NCI-H2107 (cell line): ENCODE measurements at regions not wholly inside any gene's neighbourhood (a gene's known extent, or its start where the extent isn't known, plus 50 kb on each side); places are given as distances from the start of the nearest gene placed in this dataset.
"Not testable (repeated sequence)": the region's sequence is repeated elsewhere in the genome, so short reads cannot be mapped to it uniquely, and the experiment has no call there.

Experiments used
- DNase-seq: peaks from one replicate; lab custom pipeline; 2025; lab: John Stamatoyannopoulos, UW

- no peak for DNase-seq
Observed at GRCh38 chrX:55142206-55142918, 53.5 kb downstream of the PAGE2 start.

- DNase-seq, result no peak
Observed at GRCh38 chrX:55142919-55143310, 54.1 kb downstream of the PAGE2 start.

GRCh38 chrX:55143621-55144020, 54.8 kb downstream of the PAGE2 start:
- DNase-seq, result no peak

- no peak for DNase-seq
Observed at GRCh38 chrX:55144697-55145096, 55.9 kb downstream of the PAGE2 start.

- DNase-seq, result no peak
Observed at GRCh38 chrX:55149242-55149641, 60.4 kb downstream of the PAGE2 start.

GRCh38 chrX:55151199-55151598, 62.4 kb downstream of the PAGE2 start:
- DNase-seq, result no peak

- DNase-seq, result no peak
Observed at GRCh38 chrX:55159551-55159950, 60.6 kb upstream of the PAGE5 start.

- DNase-seq, result peak; percentile 91
Observed at GRCh38 chrX:55160685-55161552, 59.2 kb upstream of the PAGE5 start.

- no peak for DNase-seq
Observed at GRCh38 chrX:55161581-55161980, 58.6 kb upstream of the PAGE5 start.

GRCh38 chrX:55163171-55163570, 57.0 kb upstream of the PAGE5 start:
- DNase-seq, result no peak

GRCh38 chrX:55165026-55165425, 55.1 kb upstream of the PAGE5 start:
- DNase-seq, result not testable (repeated sequence)

GRCh38 chrX:55167124-55167803, 52.9 kb upstream of the PAGE5 start:
- DNase-seq, result no peak

GRCh38 chrX:55167901-55168300, 52.2 kb upstream of the PAGE5 start:
- DNase-seq, result no peak

GRCh38 chrX:55169782-55170181, 50.4 kb upstream of the PAGE5 start:
- DNase-seq, result no peak
